Endothelial cell of umbilical vein (primary cell): ENCODE measurements at regions not wholly inside any gene's neighbourhood (a gene's known extent, or its start where the extent isn't known, plus 50 kb on each side); places are given as distances from the start of the nearest gene placed in this dataset.

Experiments
- BruUV-seq: library from RNA; stranded (reverse); fragments of 400-500 nt; replicated peaks from 2 replicates; lab custom pipeline; 2021; lab: Mats Ljungman, UMichigan
- CTCF ChIA-PET: fragments of 300-600, 350-600 bp; sonication (Branson Sonifier 250); formaldehyde crosslinking; loops from one replicate; lab custom pipeline; 2021; ENCODE audit warnings: antibody characterized with exemption, inconsistent platforms; lab: Charles Lee
- POLR2A ChIA-PET: fragments of 300-600, 350-600 bp; sonication (Branson Sonifier 250); formaldehyde crosslinking; loops from one replicate; lab custom pipeline; 2021; ENCODE audit warnings: antibody characterized with exemption, inconsistent platforms; lab: Charles Lee
- DNase-seq: peaks from one replicate; pipeline ENCODE4 v3.0.0-alpha.2; 2011; ENCODE audit warnings: low read depth, low spot score
- FAIRE-seq: peaks from 2 replicates; lab custom pipeline; 2011; peaks lifted over from hg19 to GRCh38; lab: Jason Lieb, UNC
- H2AFZ ChIP-seq: 2 replicates; pipeline ENCODE4 v1.6.0; 2012; ENCODE audit warnings: low read depth, low read length, control low read depth, inconsistent platforms
- H3K27ac ChIP-seq: 2 replicates; pipeline ENCODE4 v1.5.1; 2011; ENCODE audit warnings: low read depth, mild to moderate bottlenecking, control low read depth, low read length, moderate library complexity; ENCODE audit not compliant: insufficient read depth
- H3K27me3 ChIP-seq, 2 experiments: 2 replicates each; pipeline versions ENCODE4 v1.6.0 to v1.6.1; 2011; ENCODE audit warnings: low read length in 2 of 2, mixed read lengths in 1 of 2; ENCODE audit not compliant: control insufficient read depth in 2 of 2, insufficient read depth in 2 of 2
- H3K36me3 ChIP-seq, 2 experiments: 2 replicates in 1 of 2; 3 replicates in 1 of 2; pipeline ENCODE4 v1.5.1; 2011; ENCODE audit warnings: low read length in 2 of 2, mild to moderate bottlenecking in 1 of 2, moderate library complexity in 1 of 2; ENCODE audit not compliant: control insufficient read depth in 2 of 2, insufficient read depth in 2 of 2; ENCODE audit errors: extremely low read depth in 1 of 2
- H3K4me1 ChIP-seq: 3 replicates; pipeline ENCODE4 v1.5.1; 2011; ENCODE audit warnings: mild to moderate bottlenecking, low read length; ENCODE audit not compliant: control insufficient read depth, insufficient read depth; ENCODE audit errors: extremely low read depth
- H3K4me2 ChIP-seq: 2 replicates; pipeline ENCODE4 v1.6.1; 2011; ENCODE audit warnings: low read length, control low read depth, mixed read lengths; ENCODE audit not compliant: insufficient read depth
- H3K4me3 ChIP-seq, 3 experiments: fragments of 200-600 bp in 1 of 3; sonication (generic), shearing (Covaris generic) in 1 of 3; replicated peaks in 1 of 3; 2 replicates each; pipeline ENCODE4 v1.5.1; 2011 to 2016; ENCODE audit warnings: control low read depth in 3 of 3, low read length in 3 of 3, mild to moderate bottlenecking in 2 of 3, inconsistent platforms in 1 of 3, low read depth in 1 of 3, moderate library complexity in 1 of 3; ENCODE audit not compliant: insufficient read depth in 1 of 3
- H3K79me2 ChIP-seq: 2 replicates; pipeline ENCODE4 v1.6.0; 2012; ENCODE audit warnings: low read length, inconsistent platforms; ENCODE audit not compliant: control insufficient read depth, insufficient read depth
- H3K9ac ChIP-seq: replicated peaks from 2 replicates; pipeline ENCODE3; 2011; ENCODE audit warnings: low read length, control low read depth; ENCODE audit not compliant: insufficient read depth; ENCODE audit errors: extremely low read depth
- H3K9me1 ChIP-seq: replicated peaks from 3 replicates; pipeline ENCODE4 v1.6.0; 2011; ENCODE audit warnings: mild to moderate bottlenecking, low read length; ENCODE audit not compliant: control insufficient read depth, insufficient read depth; ENCODE audit errors: extremely low read depth
- H3K9me3 ChIP-seq: replicated peaks from 2 replicates; pipeline ENCODE4 v1.5.1; 2012; ENCODE audit warnings: low read length, inconsistent platforms; ENCODE audit not compliant: control insufficient read depth, insufficient read depth
- H4K20me1 ChIP-seq: replicated peaks from 2 replicates; pipeline ENCODE3; 2011; ENCODE audit warnings: mild to moderate bottlenecking, low read length; ENCODE audit not compliant: control insufficient read depth, insufficient read depth; ENCODE audit errors: extremely low read depth
- CTCF ChIP-seq, 2 donors: IDR thresholded peaks; 1 replicate in 1 of 2; 2 replicates in 1 of 2; pipeline ENCODE4 v1.5.1; 2011; ENCODE audit warnings: low read length in 2 of 2, mild to moderate bottlenecking in 2 of 2, moderate library complexity in 2 of 2, control low read depth in 1 of 2, inconsistent platforms in 1 of 2, low read depth in 1 of 2; ENCODE audit not compliant: insufficient read depth in 1 of 2; ENCODE audit errors: extremely low read depth in 1 of 2
- JUN ChIP-seq: IDR thresholded peaks from 2 replicates; pipeline ENCODE4 v1.6.1; 2011; ENCODE audit warnings: borderline replicate concordance, low read depth; ENCODE audit not compliant: insufficient read length, insufficient read depth
- MAX ChIP-seq: IDR thresholded peaks from 2 replicates; pipeline ENCODE4 v1.6.1; 2011; ENCODE audit not compliant: insufficient read depth, insufficient read length
- MYC ChIP-seq: IDR thresholded peaks from one replicate; pipeline ENCODE4 v1.6.1; 2011; ENCODE audit warnings: mild to moderate bottlenecking, low read depth, low read length
- POLR2A ChIP-seq: IDR thresholded peaks from 2 replicates; pipeline ENCODE4 v1.6.1; 2012; ENCODE audit warnings: low read depth, mild to moderate bottlenecking, control low read depth, low read length
- dilution Hi-C: fragments of 300-500 bp; cut with MboI; formaldehyde crosslinking; loops from one replicate; pipeline ENCODE4 v1.15.0; 2019; ENCODE audit warnings: low sequenced_read_pairs; ENCODE audit not compliant: extremely low pct_ligation_motif_present
- intact Hi-C: fragments of 100-400 bp; cut with micrococcal nuclease; formaldehyde crosslinking; loops from one replicate; pipeline ENCODE4 v1.10.0; 2022

GRCh38 chr5:16296946-16297345, 117.4 kb upstream of the MARCHF11 start:
- FAIRE-seq = no peak
- H3K9me1 ChIP-seq = no peaks in the 10 kb centered on the region

GRCh38 chr5:16291894-16292293, 112.3 kb upstream of the MARCHF11 start:
- H3K4me1 ChIP-seq = no peaks in the 10 kb centered on the region

More at GRCh38 chr5:16296946-16297345, 117.4 kb upstream of the MARCHF11 start:
- H2AFZ ChIP-seq = no peak overlapping the region
- CTCF ChIA-PET = no interaction called here
- H3K27ac ChIP-seq = no peak overlapping the region
- DNase-seq = no peak
- H3K4me1 ChIP-seq = no peaks in the 10 kb centered on the region
- H3K9me3 ChIP-seq = peaks cover 2% of the 10 kb centered on the region
- no peak overlapping the region for H3K9ac ChIP-seq
- TF ChIP-seq MYC = no peak
- no peak for TF ChIP-seq POLR2A
- H3K4me2 ChIP-seq = no peak overlapping the region
- H3K36me3 ChIP-seq = no peaks in the 10 kb centered on the region
- BruUV-seq = no TSS peak
- no peak overlapping the region for H3K4me3 ChIP-seq
- H3K27me3 ChIP-seq = no peaks in the 10 kb centered on the region
- dilution Hi-C loops (no loop called here), intact Hi-C loops (no loop called here)
- POLR2A ChIA-PET = no interaction called here
- no peaks in the 10 kb centered on the region for H4K20me1 ChIP-seq
- no peaks in the 10 kb centered on the region for H3K79me2 ChIP-seq

More at GRCh38 chr5:16291894-16292293, 112.3 kb upstream of the MARCHF11 start:
- no peaks in the 10 kb centered on the region for H3K9me3 ChIP-seq
- intact Hi-C loops = no loop called here
- H3K27ac ChIP-seq = no peak overlapping the region
- no peaks in the 10 kb centered on the region for H3K79me2 ChIP-seq
- BruUV-seq = no TSS peak
- TF ChIP-seq POLR2A (no peak), CTCF (IDR thresholded peaks at IDR 0.05; ENCODE audit: extremely low read depth in 1 of 2, insufficient read depth in 1 of 2, low read depth in 1 of 2, low read length in 2 of 2) (no peak), JUN (no peak), MAX (no peak)
- ChIA-PET CTCF (no interaction called here), POLR2A (no interaction called here)
- no peaks in the 10 kb centered on the region for H3K27me3 ChIP-seq
- H3K9me1 ChIP-seq = no peaks in the 10 kb centered on the region
- H2AFZ ChIP-seq = no peak overlapping the region
- dilution Hi-C loops = no loop called here
- no peaks in the 10 kb centered on the region for H4K20me1 ChIP-seq
- H3K4me2 ChIP-seq = no peak overlapping the region
- no peaks in the 10 kb centered on the region for H3K36me3 ChIP-seq
- no peak overlapping the region for H3K9ac ChIP-seq
- FAIRE-seq = no peak
- DNase-seq = no peak
- no peak overlapping the region for H3K4me3 ChIP-seq
